ENCODE measurements at regions not wholly inside any gene's neighbourhood (a gene's known extent, or its start where the extent isn't known, plus 50 kb on each side); places are given as distances from the start of the nearest gene placed in this dataset.
"Not testable (repeated sequence)": the region's sequence is repeated elsewhere in the genome, so short reads cannot be mapped to it uniquely, and the experiment has no call there.

GRCh38 chr4:109378511-109378910, 55.1 kb upstream of the SEC24B start:
- DNase-seq (ENCODE audit: low read depth in 2 of 2): no peak

- DNase-seq (ENCODE audit: low read depth in 2 of 2): no peak
Observed at GRCh38 chr4:109378076-109378475, 55.5 kb upstream of the SEC24B start.

- no peak for DNase-seq (ENCODE audit: low read depth in 2 of 2)
Observed at GRCh38 chr4:109375778-109376414, 57.7 kb upstream of the SEC24B start.

GRCh38 chr4:109368661-109369060, 65.0 kb upstream of the SEC24B start:
- DNase-seq (ENCODE audit: low read depth in 2 of 2): no peak

- DNase-seq (ENCODE audit: low read depth in 2 of 2): peak in 1 of 2 donors; percentile 79
Observed at GRCh38 chr4:109365939-109366338, 63.5 kb upstream of the COL25A1 start.

GRCh38 chr4:109365297-109365696, 62.8 kb upstream of the COL25A1 start:
- not testable (repeated sequence) for DNase-seq (ENCODE audit: low read depth in 2 of 2)

GRCh38 chr4:109359040-109359646, 56.7 kb upstream of the COL25A1 start:
- DNase-seq (ENCODE audit: low read depth in 2 of 2): peak in 1 of 2 donors; percentile 79

- no peak for DNase-seq (ENCODE audit: low read depth in 2 of 2)
Observed at GRCh38 chr4:109355835-109356234, 53.4 kb upstream of the COL25A1 start.

GRCh38 chr4:109352941-109353340, 50.5 kb upstream of the COL25A1 start:
- DNase-seq (ENCODE audit: low read depth in 2 of 2): no peak

Data from lung microvascular endothelial cell (primary cell).